HUDEP-2 (cell line): ENCODE measurements at regions not wholly inside any gene's neighbourhood (a gene's known extent, or its start where the extent isn't known, plus 50 kb on each side); places are given as distances from the start of the nearest gene placed in this dataset.

Experiments
- DNase-seq, 76 experiments: peaks; one replicate each; lab custom pipeline; 2025; ENCODE audit not compliant: unreplicated experiment in 76 of 76; lab: John Stamatoyannopoulos, UW

DNA sequence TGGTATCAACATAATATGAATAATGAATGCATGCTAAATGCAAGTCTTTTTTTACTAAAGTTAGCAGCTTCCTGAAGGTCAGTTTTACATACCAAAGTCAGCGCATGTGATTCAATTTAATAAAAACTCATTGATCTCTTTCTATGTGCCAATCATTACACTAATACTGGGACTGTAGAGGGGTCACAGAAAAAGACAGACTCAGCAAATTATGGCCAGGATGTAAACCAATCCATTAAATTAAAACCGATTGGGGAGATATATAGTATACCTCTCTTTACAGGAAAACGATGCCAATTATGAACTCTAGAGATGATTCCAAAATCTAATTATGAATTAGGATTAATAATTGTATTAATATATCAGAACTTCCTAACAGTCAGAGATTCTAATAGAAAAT lies 624.4 kb upstream of the PCDH20 start:
- DNase-seq: no peak

DNA sequence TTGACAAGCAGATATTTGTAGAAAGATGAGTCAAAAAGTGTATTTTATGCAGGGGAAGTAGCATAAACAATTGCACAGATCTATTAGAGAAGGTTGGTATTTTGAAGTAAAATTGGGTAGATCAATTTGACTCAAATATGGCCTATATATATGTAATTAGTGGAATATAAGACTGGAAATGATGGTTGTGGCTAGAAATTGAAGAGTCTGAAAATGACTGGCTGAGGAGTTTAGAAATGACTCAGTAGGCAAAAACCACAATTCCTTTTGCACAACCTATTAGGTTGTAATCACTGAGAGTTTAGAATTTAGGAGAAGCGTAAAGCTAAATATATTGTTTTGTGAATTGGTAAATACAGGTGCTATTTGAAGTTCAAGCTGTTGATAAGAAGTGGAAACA lies 622.6 kb upstream of the PCDH20 start:
- DNase-seq: no peak

DNA sequence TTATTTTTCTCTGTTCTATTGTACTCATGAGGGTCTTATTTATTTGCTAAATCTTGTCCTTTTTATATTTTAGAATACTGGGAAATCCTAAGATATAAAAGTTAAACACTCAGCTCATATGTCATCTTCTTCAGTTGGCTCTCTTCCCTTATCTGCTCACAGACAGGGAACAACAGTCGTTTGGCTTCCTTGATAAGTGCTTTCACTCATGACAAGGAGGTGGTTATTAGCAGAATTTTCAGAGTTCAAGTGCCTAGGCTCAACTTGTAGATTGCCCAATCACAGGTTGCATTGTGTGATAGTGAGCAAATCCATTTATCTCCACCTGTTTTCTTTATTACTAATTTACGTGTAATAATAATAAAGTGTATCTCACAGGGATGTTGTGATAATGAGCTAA lies 620.3 kb upstream of the PCDH20 start:
- peak in 63 of 76 experiments; percentile 1 to 91 (median 59) for DNase-seq

DNA sequence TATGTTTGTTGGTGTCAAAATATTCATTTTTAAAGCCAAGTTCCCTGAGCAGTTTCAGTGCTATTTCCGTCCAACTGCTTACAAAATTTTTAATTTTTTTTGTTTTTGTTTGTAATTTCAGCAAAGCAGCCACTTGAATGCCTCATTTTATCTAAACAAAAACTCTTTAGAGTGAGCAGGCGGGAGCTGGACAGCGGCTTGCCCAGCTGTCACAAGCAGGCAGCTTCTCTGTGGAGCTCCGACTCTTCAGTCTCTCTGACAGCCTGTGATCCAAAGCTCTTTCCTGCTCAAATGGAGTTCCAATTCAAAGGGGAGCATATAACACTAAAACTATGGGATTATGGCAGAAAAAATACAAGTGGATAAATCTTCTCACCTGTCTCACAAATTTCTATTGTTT lies 618.3 kb upstream of the PCDH20 start:
- DNase-seq: no peak

DNA sequence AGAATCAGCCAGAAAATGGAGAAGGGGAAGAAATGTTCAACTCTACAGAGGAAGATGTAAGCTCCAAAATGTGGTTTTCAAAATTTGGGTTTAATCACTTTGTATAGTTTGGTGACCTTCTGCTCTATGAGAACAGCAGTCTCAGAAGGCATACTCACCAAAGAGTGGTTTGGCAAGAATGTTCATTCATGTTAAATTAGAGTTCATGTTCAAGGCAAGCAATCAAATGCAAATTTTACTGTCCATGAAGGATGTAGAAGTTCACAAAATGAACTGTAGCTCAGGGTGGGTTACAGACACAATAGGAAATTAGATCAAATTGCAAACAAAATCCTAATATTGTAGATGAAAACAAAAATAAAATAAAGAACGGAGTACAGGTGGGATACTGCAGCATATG lies 606.7 kb upstream of the PCDH20 start:
- DNase-seq: no peak

DNA sequence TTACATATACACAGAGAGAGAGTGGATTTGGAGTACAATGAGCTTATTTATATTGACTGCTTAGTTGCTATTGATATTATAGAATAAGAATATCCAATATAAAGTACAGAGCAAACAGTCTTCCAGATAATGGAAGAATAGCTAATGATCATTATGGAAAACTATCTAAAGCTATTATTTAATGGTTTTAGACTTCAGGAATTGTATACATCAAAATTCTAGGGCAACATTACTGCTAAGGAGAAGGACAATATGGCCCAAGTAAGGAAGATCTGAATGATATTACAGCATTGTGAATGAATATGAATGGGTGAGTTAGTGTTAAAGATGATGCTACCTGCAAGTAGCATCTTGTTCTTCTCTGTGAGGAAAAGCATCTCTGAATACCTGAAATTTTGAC lies 604.2 kb upstream of the PCDH20 start:
- no peak for DNase-seq

DNA sequence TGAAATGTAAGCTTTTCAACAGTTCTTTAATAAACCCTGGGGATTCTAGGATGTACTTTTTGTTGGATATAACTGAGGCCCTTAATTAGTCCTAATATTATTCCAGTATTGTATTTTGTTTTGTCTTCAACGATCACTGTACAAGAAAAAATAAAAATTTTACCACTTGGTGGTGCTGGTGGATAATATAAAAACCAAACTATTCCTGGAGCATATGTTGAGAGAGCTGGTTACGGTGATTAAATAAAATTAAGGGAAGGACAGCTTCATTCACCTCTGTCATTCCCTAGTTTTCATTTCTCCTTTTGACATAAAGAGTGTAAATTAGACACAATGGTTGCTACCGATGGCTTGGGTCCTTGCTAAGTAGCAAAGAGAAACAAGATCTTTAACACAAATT lies 598.6 kb upstream of the PCDH20 start:
- peak in 31 of 76 experiments; percentile 2 to 65 (median 21) for DNase-seq

DNA sequence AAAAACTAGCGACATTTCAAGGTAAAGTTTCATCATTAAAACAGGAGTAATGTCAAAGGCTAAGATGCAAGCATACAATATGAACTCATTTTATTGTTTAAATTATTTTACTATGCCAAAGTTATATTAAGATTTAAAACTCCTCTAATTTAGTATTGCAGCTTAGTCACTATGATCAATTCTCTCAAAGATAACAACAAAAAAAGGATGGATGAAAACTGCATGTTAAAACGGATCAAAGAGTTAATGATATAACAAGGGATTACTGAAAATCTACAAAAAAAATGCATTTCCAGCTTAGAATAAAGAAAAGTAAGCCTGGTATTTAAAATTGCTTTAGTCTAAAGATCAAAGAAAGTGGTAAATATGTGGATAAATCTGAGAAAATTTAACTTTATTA lies 587.8 kb upstream of the PCDH20 start:
- DNase-seq: no peak

DNA sequence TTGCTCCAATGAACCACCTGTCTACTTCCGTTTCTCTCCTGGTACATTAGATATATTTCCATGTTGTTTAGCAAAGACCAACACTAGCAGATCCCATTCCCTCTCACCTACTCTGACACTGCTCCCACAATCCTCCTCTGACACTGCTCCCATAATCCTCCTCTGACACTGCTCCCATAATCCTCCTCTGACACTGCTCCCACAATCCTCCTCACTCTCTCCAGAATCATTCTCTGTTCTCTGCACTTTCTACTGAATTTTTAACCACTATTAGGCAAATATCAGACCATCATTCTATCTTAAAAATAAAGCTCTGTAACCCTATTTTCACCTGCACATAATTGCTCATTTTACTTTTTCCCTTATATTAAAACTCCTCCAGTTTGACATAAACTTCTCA lies 578.5 kb upstream of the PCDH20 start:
- DNase-seq: no peak

DNA sequence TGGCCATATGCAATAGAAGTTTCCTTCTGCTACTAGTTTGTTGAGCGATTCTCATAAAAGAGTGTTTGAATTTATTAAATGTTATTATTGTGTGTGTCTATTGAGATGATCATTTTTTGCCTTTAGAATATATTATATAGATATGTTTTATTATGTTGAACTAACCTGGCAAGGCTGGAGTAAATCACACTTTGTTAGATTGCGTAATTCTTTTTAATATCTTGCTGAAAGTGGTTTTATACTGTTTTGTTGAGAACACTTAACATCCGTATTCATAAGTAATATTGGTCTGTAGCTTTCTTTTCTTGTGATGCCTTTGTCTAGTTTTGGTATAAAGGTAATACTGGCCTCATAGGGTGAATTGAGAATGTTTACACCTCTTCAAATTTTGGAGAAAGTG lies 574.3 kb upstream of the PCDH20 start:
- no peak for DNase-seq

DNA sequence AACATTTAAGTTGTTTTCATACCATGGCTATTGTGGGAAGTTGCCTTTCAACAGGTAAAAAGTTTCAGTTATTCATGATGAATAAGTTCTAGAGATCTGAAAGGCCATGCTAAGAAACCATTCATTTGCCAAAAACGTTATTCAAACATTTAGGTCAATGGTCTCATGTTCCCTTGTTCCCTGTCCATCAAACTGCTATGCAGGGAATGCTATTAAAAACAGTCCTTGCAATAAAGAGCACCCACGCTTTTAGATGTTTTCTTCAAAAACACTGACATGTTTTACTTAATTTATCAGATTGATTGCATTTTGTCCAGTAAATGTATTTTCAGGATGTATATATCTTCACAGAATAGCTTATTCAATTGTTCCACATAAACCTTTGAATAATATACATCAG lies 573.2 kb upstream of the PCDH20 start:
- DNase-seq: no peak

DNA sequence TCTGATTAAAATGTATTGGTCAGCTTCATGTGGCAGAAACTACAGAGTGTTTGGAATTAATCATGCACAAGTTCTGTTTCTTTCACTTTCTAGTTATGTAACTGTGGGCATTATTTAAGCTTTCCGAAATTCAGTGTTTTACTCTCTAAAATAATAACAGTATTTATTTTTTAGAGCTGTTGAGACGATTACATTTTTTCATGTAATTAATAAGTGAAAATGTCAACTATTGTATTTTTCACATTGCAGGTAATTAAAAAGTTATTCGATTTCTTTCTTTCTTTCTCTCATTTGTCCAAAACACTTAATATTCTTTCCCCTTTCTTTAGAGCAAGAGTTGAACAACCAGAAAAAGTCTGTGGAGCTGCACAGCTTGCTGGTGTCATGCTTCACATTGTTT lies 559.4 kb upstream of the PCDH20 start:
- no peak for DNase-seq

DNA sequence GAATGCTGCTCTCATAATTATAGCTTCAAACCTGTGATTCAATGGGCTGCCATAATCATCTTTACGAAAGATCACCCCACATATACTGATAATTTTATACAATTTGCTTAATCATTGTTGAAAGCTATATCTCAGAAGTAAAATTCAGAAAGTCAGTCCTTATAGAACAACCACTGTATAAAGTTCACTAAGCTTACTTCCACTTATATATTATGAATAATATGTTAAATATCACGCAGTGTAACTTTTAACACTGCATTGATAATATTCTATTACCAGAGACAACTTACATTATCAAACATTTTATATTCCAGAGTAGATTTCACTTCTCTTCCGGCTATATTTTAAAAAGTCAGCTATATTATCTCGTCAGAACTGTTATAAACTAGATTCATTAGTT lies 550.1 kb upstream of the PCDH20 start:
- DNase-seq: no peak

DNA sequence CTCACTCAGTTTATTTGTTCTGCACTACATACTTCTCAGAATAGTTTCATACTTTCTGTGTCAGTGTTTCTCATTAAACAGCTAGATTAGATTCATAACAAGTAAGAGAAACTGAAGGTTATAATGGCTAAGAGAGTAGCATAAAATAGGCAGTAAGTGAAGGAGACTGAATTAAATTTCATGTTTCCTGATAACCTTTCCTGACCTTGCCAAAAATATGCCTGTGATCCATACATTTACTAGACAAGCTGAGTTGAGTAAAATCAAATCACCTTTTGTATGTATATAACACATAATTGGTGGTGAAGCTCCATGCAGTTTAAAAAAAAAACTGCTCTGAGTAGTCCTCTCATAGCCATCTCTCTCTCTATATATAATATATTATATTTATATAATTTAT lies 545.3 kb upstream of the PCDH20 start:
- DNase-seq: no peak

DNA sequence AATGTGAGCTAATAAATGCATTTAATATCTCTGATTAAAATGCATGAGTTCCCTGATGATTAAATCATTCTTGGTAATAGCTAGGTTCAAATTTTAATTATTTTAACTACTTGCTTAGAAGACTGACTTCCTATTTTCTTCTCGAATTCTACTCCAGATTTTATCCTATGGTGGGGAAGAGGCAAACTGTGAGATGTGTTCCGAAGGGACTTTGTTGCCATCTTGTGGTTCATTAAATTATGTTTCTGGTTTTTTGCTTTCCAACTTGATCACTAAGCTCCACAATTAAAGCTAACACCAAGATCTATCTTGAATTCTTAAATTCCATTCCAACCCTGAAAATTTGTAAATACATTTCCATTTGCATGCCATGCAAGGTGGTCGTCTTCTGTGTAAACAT lies 538.4 kb upstream of the PCDH20 start:
- peak in 16 of 76 experiments; percentile 4 to 31 (median 16) for DNase-seq

DNA sequence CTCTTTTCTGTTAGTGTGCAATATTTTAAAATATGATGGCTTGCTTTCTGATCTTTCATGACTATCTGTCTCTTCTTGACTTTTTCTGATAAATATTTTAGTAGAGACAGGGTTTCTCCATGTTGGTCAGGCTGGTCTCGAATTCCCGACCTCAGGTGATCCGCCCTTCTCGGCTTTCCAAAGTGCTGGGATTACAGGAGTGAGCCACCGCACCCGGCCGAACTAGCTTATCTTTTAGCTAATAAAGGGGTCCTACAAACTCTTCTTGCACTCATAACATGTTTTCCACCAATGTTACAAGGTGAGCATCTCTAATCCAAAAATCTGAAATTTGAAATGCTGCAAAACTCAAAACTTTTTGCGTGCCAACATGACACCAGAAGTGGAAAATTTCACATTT lies 535.2 kb upstream of the PCDH20 start:
- no peak for DNase-seq

DNA sequence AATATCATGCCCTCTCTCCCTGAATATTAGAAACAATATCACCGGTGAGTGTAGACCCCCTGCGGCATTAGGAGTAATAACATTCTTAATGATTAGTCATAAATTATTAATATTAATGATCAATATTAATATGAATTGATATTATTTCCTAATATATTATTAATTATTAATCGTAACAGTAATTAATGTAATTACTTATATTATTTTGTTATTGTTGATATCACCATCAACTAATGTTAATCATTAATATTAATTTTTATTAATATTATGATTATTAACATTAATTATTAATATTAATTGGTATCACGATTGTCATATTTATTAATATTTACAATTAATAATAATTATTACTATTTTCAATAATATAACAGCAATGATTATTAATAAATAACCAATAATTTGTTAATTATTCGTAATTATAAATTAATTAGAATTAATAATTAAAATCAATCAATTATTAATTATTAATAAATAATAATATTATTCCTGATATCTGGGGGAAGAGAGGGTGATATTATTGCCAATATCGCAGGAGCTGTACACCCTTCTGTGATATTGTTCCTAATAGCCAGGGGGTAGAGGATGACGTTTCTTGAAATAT lies 528.8 kb upstream of the PCDH20 start:
- no peak for DNase-seq

DNA sequence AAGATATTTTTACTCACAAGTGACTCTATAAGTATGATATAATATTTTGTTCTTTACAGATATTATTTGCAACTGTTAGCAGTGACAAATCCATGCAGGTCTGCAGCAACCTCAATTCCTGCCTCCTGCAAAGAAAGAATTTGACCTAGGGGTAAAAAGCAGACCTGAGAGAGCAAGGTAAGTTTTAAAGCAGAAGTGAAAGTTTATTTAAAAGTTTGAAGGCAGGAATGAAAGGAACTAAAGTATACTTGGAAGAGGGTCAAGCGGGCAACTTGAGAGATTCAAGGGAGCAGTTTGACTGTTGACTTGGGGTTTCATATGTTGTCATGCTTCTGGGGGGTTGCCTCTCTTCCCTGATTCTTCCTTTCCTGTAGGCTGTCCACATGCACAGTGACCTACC lies 520.1 kb upstream of the PCDH20 start:
- no peak for DNase-seq

DNA sequence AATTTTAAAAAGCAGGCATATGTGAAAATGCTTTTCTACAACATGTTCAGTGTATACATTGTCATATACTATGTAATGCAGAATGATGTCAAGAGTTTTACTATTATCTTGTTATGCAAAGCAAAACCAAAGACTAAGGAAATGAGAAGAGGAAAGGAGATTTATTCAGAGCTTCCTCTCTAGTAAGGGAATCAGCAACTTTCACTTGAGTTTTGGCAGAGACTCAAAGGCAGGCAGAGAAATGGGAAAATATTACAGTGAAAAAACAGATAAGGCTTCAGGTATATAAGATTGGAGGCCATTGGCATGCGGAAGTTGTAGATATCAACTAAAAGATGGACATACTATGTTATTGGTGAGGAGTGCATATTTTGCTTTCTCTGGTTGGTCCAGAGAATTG lies 512.0 kb upstream of the PCDH20 start:
- no peak for DNase-seq

DNA sequence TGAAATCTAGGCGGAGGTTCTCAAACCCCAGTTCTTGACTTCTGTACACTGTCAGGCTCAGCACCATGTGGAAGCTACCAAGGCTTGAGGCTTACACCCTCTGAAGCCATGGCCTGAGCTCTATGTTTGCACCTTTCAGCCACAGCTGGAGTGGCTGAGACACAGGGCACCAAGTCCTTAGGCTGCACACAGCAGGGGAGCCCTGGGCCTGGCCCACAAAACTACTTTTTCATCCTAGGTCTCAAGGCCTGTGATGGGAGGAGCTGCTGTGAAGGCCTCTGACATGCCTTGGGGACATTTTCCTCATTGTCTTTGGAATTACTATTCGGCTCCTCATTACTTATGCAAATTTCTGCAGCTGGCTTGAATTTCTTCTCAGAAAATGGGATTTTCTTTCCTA lies 503.2 kb upstream of the PCDH20 start:
- DNase-seq: no peak

DNA sequence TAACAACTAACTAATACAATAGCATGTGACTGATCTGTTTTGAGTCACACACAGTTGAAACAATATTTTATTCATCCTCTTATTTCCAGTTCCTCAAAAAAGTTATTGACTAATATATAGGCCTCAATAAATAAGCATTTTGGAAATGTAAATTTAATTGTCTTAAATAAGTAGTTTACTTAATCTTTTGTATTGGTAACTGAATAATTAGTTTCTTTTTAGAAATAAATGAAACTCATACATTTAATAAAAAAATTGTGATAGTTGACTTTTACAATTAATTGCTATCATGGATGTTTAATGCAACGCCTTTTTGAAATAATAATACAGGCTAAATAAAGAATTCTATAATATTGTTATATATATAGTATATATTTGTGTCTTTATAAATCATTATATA lies 500.8 kb upstream of the PCDH20 start:
- no peak for DNase-seq

DNA sequence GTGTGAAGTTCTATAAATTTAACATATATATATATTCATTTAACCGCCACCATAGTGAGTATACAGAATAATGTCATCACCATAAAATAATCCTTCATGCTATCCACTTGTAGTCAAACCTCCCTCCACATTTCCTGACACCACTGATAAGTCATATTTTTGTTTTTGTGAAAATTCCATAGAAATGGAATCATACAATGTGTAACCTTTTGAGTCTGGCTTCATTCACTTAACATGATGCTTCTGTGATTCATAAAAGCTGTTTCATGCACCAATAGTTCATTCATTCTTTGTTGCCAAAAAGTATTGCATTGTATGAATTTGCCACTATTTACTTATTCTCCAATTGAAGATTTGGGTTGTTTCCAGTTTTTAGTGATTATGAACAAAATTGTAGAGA lies 497.5 kb upstream of the PCDH20 start:
- DNase-seq: no peak

DNA sequence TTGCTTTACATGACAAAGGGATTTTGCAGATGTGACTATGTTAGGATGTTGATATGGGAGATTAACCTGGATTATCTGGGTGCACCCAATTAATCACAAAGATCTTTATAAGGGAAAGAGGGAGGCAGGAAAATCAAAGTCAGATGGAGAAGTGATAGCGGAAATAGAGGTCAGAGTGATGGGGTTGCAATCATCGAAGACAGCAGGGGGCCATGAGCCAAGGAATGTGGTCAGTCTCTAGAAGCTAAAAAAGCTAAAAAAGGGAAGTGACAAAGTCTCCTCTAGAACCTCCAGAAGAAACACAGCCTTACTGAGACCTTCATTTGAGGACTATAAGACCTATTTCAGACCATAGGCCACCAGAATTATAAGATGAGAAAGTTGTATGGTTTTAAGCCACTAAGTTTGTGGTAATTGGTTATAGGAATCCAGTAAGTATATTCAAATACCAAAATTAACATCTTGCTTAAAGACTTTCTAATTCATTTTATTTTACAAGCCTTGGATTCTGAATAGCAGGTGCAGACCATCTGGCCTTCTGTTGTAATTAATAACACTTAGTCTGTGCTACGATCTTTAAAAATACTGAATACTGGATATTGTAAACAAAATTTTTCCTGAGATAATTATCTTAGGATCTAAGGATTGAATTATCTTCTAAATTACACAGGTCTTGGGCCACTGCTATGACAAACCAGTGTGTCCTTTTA lies 493.4 kb upstream of the PCDH20 start:
- no peak for DNase-seq
